ENCODE measurements at regions not wholly inside any gene's neighbourhood (a gene's known extent, or its start where the extent isn't known, plus 50 kb on each side); places are given as distances from the start of the nearest gene placed in this dataset.

- TF ChIP-seq EP300 (IDR thresholded peaks at IDR 0.05) (no peak), POLR2A (IDR thresholded peaks at IDR 0.05) (no peak)
Measured at GRCh38 chr2:201532686-201533304, 81.3 kb downstream of the STRADB start.
